HG02938 (cell line): ENCODE measurements at regions not wholly inside any gene's neighbourhood (a gene's known extent, or its start where the extent isn't known, plus 50 kb on each side); places are given as distances from the start of the nearest gene placed in this dataset.
"Not testable (repeated sequence)": the region's sequence is repeated elsewhere in the genome, so short reads cannot be mapped to it uniquely, and the experiment has no call there.

Experiments
- ATAC-seq: cut with Tn5 transposase; IDR thresholded peaks from one replicate; pipeline ENCODE4 v1.9.1; 2021; ENCODE audit warnings: mild to moderate bottlenecking, moderate library complexity; ENCODE audit not compliant: unreplicated experiment

DNA sequence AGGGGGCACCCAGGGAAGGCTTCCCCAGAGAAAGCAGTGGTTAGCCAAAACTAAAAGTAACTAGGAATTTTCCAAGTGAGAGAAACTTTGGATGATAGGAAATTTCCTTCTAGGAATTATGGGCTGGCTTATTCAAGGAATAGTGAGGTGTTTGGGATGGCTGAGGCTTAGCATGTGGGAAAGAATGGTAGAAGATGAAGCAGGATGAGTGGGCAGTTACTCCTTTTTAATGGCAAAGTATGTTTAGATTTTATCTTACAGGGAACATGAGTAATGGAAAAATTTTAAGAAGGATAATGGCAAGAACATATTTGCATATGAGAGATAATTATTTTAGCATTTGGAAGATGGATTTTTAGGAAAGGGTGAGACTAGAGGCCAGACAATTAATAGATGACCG lies 197.6 kb downstream of the SLC38A4 start:
- ATAC-seq = no peak

GRCh38 chr12:46627686-46628085 lies 198.1 kb downstream of the SLC38A4 start:
- ATAC-seq = no peak

DNA sequence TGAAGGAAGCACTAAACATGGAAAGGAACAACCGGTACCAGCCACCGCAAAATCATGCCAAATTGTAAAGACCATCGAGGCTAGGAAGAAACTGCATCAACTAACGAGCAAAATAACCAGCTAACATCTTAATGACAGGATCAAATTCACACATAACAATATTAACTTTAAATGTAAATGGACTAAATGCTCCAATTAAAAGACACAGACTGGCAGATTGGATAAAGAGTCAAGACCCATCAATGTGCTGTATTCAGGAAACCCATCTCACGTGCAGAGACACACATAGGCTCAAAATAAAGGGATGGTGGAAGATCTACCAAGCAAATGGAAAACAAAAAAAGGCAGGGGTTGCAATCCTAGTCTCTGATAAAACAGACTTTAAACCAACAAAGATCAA lies 206.3 kb downstream of the SLC38A4 start:
- not testable (repeated sequence) for ATAC-seq

DNA sequence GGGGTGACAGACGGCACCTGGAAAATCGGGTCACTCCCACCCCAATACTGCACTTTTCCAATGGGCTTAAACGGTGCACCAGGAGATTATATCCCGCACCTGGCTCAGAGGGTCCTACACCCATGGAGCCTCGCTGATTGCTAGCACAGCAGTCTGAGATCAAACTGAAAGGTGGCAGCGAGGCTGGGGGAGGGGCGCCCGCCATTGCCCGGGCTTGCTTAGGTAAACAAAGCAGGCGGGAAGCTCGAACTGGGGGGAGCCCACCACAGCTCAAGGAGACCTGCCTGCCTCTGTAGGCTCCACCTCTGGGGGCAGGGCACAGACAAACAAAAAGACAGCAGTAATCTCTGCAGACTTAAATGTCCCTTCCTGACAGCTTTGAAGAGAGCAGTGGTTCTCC lies 208.1 kb downstream of the SLC38A4 start:
- ATAC-seq = not testable (repeated sequence)

GRCh38 chr12:46617167-46617566 lies 208.6 kb downstream of the SLC38A4 start:
- no peak for ATAC-seq

- no peak for ATAC-seq
These were observed 215.0 kb downstream of the SLC38A4 start for GRCh38 chr12:46610754-46611153.

GRCh38 chr12:46609674-46610073 lies 216.1 kb downstream of the SLC38A4 start:
- ATAC-seq = peak; percentile 27

- peak; percentile 52 for ATAC-seq
These were observed 216.5 kb downstream of the SLC38A4 start for GRCh38 chr12:46609273-46609623.

DNA sequence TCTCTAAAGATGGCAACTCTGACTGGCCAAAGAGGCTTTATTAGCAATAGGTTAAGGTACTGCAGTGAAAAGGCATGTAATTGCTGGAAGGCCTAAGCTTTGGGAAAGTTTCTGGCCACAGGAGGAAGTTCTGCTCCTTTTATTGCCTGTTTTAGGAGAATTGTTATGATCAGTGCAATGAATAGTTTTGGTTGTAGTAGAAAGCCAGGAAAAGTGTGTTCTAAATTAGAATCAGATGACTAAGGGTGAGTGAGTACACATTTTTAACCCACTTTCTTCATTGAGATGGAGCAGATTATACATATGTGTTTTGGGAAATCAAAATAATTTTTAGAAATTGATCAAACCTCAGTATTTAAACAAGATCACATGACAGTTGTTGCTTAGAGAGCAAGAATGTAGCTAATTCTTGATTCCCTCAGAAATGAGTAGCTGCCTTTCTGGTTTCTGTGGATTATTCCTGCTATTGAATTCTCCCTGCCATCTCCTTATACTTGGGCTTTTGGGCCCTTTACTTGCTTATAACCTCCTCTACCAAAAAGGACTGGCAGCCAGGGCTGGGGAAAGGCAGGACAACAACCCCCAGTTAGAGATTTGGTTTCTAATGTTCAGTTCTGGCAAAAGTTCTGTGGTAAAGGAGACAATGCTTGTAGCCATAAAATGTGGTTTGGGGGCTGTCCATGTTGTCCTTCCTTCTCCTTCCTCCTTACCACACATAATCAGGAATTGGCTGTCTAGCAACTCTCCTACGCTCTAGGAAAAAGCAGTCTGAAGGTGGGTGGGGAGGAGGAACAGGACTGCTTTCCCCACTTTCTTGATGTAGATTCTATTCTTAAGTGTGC lies 217.1 kb downstream of the SLC38A4 start:
- no peak for ATAC-seq

DNA sequence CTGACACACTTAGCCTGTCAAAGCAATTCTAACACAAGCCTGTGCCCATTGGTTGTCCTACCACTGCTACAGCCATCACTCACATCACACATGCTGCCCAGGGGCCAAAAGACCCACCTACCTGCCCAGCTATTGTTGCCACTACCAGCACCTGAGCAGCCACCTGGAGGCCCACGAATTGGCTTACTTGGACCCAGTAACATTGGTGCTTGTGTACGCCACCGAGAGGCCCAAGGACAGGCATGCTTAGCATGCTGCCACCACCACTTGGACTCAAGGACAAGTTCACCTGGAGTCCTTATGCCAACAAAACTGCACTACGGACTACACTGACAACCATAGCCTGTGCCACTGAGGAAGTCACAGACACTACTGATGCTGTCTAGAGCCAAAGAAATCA lies 221.1 kb downstream of the SLC38A4 start:
- ATAC-seq = no peak

GRCh38 chr12:46603776-46604456 lies 221.9 kb downstream of the SLC38A4 start:
- ATAC-seq = no peak

DNA sequence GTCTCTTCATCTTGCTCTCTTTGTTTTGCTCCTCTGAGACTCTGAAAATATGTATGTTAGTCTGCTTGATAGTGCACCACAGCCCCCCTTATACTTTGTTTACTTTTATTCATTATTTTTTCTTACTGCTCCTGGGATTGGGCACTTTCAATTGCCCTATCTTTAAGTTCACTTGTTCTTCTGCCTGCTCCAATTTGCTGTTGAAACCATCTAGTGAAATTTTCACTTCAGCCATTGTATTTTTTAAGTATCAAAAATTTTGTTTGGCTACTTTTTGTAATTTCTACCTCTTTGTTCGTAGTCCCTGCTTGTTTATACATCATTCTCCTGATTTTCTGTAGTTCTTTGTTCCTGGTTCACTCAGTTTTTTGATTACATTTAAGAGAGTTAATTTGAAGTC lies 223.3 kb downstream of the SLC38A4 start:
- no peak for ATAC-seq

DNA sequence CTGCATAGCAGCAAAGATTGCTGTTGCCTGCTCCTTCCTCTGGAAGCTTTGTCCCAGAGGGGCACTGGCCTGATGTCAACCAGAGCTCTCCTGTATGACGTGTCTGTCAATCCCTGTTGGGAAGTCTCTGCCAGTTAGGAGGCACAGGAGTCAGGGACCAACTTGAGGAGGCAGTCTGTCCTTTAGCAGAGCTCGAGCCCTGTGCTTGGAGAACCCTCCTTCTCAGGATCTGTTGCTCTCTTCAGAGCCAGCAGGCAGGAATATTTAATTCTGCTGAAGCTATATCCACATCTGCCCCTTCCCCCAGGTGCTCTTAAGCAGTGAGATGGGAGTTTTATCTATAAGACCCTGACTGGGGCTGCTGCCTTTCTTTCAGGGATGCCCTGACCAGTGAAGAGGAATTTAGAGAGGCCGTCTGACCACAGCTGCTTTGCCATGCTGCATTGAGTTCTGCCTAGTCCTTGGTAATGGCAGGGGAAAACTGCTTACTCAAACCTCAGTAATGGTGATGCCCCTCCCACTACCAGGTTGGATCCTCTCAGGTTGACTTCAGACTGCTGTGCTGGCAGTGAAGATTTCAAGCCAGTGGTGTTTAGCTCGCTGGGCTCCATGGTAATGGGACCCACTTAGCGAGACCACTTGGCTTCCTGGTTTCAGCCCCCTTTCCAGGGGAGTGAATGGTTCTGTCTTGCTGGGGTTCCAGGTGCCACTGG lies 218.6 kb upstream of the SLC38A2 start:
- no peak for ATAC-seq

- ATAC-seq = no peak
These were observed 213.5 kb upstream of the SLC38A2 start for GRCh38 chr12:46585854-46586621.

GRCh38 chr12:46584098-46584497 lies 211.5 kb upstream of the SLC38A2 start:
- not testable (repeated sequence) for ATAC-seq

- ATAC-seq = not testable (repeated sequence)
These were observed 209.4 kb upstream of the SLC38A2 start for GRCh38 chr12:46581990-46582389.

DNA sequence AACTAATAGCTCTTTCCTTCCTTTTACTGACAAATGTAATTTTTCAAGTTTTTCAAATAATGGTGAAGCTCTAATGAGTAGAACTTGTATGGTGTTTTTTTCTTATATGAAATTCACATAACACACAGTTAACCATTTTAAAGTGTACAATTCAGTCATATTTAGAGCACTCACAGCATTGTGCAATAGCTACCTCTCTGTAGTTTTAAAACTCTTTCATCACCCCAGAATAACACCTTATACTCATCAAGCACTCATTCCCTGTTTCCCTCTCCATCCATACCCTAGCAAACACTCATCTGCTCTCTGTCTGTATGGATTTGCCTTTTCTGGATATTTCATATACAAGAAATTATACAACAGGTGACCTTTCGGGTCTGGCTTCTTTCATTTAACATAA lies 207.9 kb upstream of the SLC38A2 start:
- no peak for ATAC-seq

GRCh38 chr12:46579474-46579873 lies 206.9 kb upstream of the SLC38A2 start:
- ATAC-seq = no peak

DNA sequence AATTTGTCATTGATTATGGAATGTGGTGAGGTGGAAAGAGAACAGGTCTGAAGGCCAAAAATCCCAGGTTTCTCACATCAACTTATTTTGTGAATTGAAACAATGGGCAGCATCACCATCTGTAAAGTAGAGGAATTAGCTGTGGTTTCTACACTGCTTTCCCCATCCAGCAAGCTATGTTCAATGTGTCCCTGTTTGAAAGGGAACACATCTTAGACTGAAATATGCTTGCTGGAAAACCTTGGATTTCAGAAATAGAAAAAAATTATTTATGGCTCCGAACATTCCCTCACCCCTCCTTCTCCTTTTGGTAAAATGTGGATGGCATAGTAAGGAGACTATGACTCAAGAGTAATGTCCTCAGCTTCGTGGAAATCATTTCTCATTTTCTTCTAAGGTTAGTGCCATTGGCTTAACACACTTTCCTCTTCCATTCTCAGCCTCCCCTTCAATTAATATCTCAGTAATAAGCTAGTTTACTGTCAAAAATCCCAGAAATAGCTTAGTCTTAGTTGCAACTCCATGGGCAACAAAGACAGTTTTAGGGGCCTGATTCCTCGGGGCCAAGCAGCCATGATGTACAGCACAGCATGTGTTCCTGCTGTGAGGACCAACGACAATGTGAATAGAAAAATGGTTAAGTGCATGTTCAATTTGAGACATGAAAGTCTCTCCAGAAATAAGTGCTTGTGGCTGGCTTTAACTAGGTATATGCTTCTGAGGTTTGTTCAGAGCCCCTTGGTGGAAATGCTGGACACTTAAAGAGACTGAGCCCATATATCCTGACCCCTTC lies 205.8 kb upstream of the SLC38A2 start:
- no peak for ATAC-seq

DNA sequence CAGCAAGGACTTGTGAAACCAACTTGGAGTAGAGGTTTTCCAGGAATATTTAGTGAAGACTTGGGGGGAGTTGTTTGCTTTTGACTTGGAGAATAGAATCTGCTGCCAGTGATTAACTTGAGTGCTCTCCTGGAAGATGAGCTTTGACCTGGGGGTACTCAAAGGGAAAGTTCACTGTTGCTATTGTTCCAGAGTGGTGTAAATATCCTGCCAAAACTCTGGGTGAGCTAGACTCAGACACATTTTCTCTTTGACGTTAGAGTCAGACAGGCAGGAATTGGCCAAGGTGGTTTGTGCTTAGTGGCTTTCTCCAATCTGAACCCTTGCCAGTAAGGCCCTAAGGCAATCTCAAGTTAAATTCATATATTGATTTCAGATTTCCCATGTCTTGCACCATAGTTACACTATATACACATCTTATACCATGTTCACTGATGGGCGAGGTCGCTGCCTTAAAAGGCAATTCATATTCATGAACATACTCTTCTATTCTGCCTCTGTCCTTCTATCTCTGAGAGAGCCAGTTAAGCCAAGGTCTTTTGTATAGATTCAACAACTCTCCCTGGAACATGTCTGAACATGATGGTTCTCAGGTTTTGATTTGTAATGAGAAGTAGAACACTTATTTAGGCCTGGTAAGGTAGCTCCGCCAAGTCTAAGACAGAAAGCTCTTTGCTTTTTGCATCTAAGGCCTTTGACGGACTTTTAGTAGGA lies 204.6 kb upstream of the SLC38A2 start:
- no peak for ATAC-seq
